GM10248 (cell line): ENCODE measurements at regions not wholly inside any gene's neighbourhood (a gene's known extent, or its start where the extent isn't known, plus 50 kb on each side); places are given as distances from the start of the nearest gene placed in this dataset.

Source experiments
- CTCF ChIA-PET: fragments of 300-600 bp; sonication (Branson Sonifier 250); formaldehyde crosslinking; extraction: SDS; loops from one replicate; lab custom pipeline; 2021; ENCODE audit warnings: antibody characterized with exemption; lab: Yijun Ruan, JAX
- POLR2A ChIA-PET: fragments of 350-650 bp; sonication (Branson Sonifier 250); formaldehyde crosslinking; extraction: SDS; loops from one replicate; lab custom pipeline; 2020; ENCODE audit warnings: antibody characterized with exemption; lab: Yijun Ruan, JAX
- DNase-seq: peaks from one replicate; pipeline ENCODE4 v3.0.0; 2012; ENCODE audit errors: extremely low spot score
- CTCF ChIP-seq: IDR thresholded peaks from 2 replicates; pipeline ENCODE4 v1.5.1; 2012; ENCODE audit warnings: mild to moderate bottlenecking, low read depth; ENCODE audit errors: extremely low read depth, missing control alignments, control extremely low read depth

- POLR2A ChIA-PET: no interaction called here
- no peak for TF ChIP-seq CTCF
- no peak for DNase-seq
- CTCF ChIA-PET: interaction anchor here (2.2 kb wide), 1 partner anchor 10 kb away, joined by 6 read pairs; no protein-coding TSS in a partner anchor
These were observed 101.3 kb upstream of the ADRA1B start for GRCh38 chr5:159814805-159815585.

- TF ChIP-seq CTCF: no peak
- no peak for DNase-seq
- CTCF ChIA-PET: interaction anchor here (1.0 to 1.3 kb wide), 3 partner anchors 8 to 17 kb away, joined by 3 to 6 read pairs (median 4); no protein-coding TSS in a partner anchor
- POLR2A ChIA-PET: no interaction called here
These were observed 98.8 kb upstream of the ADRA1B start for GRCh38 chr5:159817262-159818029.

DNA sequence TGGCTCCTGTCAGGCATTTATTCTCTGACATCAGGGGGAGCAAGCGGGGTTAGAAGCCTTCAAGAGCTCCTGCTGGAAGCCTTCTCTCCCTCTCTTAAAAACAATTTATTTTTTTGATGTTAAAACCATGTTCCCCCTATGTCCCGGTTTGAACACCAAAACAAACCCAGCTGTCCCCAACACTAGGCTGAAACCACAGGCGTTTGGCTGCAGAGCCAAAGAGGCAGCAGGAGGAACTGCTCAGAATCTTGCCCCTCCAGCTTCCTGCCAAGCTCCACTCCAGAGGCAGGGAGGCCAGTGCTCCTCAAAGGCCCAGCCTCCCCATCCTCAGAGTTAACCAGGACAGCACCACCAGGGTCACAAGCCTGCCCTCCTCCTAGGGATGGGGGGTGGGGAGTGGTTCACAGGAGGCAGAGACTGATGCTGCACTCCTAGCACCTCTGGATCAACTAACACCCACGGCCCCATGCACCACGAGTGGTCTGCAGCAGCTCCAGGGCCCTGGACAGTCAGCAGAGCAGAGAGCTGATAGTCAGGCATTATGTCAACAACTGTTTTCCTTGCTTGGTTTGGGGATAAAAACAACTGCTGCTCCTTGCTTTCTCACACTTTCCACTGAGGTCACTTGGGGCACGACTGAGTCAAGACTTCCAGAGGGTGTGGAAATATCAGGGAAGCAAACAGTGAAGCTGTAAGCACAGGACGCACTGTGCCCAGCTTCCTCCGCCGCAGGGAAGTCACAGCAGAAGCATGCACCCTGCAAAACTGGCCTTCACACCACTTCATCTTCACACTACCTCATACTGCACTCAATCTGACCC is 96.5 kb upstream of the ADRA1B start:
- no peak for DNase-seq
- CTCF ChIA-PET: interaction anchor here (1.2 to 1.4 kb wide), 3 partner anchors 12 to 375 kb away, joined by 3 to 4 read pairs (median 3); no protein-coding TSS in a partner anchor
- POLR2A ChIA-PET: interaction anchor here (0.7 kb wide), 1 partner anchor 41 kb away, joined by 3 read pairs; no protein-coding TSS in a partner anchor
- no peak for TF ChIP-seq CTCF

- no peak for TF ChIP-seq CTCF
- no peak for DNase-seq
- POLR2A ChIA-PET: no interaction called here
- CTCF ChIA-PET: interaction anchor here (1.5 kb wide), 1 partner anchor 23 kb away, joined by 3 read pairs; no protein-coding TSS in a partner anchor
These were observed 95.6 kb upstream of the ADRA1B start for GRCh38 chr5:159820692-159821091.

DNA sequence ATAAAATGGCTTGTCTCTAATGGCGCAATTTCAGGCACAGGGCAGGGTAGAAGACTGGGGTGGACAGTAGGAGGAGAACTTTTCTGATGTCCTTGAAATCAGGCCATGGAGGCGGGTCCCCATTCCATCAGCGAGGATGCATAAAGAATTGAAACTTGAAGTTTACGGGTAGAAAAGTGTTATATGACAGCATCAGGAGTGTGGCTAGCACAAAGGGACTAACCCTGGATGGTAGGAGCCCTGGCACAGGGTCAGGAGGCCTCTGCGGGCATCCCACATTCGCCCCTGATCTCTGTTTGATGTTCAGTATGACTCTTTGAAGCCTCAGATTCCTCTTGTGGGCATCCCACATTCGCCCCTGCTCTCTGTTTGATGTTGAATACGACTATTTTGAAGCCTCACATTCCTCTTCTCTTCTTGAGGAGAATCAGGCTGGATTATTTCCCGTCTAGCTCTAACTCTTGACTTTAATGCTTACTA is 94.8 kb upstream of the ADRA1B start:
- CTCF ChIA-PET: interaction anchor here (1.2 to 1.5 kb wide), 2 partner anchors 14 to 24 kb away, joined by 3 read pairs; no protein-coding TSS in a partner anchor

More for the DNA sequence above, 94.8 kb upstream of the ADRA1B start:
- POLR2A ChIA-PET: no interaction called here
- no peak for TF ChIP-seq CTCF
- no peak for DNase-seq
